ENCODE measurements at regions not wholly inside any gene's neighbourhood (a gene's known extent, or its start where the extent isn't known, plus 50 kb on each side); places are given as distances from the start of the nearest gene placed in this dataset.

GRCh38 chr12:71304306-71304705, 135.3 kb upstream of the LGR5 start:
- TF ChIP-seq GATAD2B (IDR thresholded peaks at IDR 0.05; ENCODE audit: borderline replicate concordance) (no peak), POLR2A (conservative IDR thresholded peaks at IDR 0.05) (no peak), CHD2 (IDR thresholded peaks at IDR 0.05; ENCODE audit: low read depth, low read length) (no peak), ZFX (CRISPR knock-in tag; IDR thresholded peaks at IDR 0.05) (no peak), BMI1 (IDR thresholded peaks at IDR 0.05; ENCODE audit: low read length) (no peak), CREM (IDR thresholded peaks at IDR 0.05; ENCODE audit: low read depth) (no peak), CTCF (IDR thresholded peaks at IDR 0.05 in 2 of 3, conservative IDR thresholded peaks at IDR 0.05 in 1 of 3; ENCODE audit: insufficient read depth in 2 of 3, low read depth in 1 of 3, low read length in 3 of 3) (no peak), MLLT1 (IDR thresholded peaks at IDR 0.05) (no peak), EZH2 (IDR thresholded peaks at IDR 0.05; ENCODE audit: borderline replicate concordance, low read depth, low read length) (no peak)
